HuH-7 (cell line): ENCODE measurements at regions not wholly inside any gene's neighbourhood (a gene's known extent, or its start where the extent isn't known, plus 50 kb on each side); places are given as distances from the start of the nearest gene placed in this dataset.
"Not testable (repeated sequence)": the region's sequence is repeated elsewhere in the genome, so short reads cannot be mapped to it uniquely, and the experiment has no call there.

Experiments used
- DNase-seq: peaks from one replicate; pipeline ENCODE4 v3.0.0; 2011; ENCODE audit warnings: low spot score

- peak; percentile 53 for DNase-seq
These were observed 320.2 kb upstream of the SFSWAP start for GRCh38 chr12:131390412-131391334.

- DNase-seq: no peak
These were observed 319.5 kb upstream of the SFSWAP start for GRCh38 chr12:131391399-131391798.

- DNase-seq: not testable (repeated sequence)
These were observed 316.1 kb upstream of the SFSWAP start for GRCh38 chr12:131394752-131395151.

GRCh38 chr12:131395209-131395684 is 315.6 kb upstream of the SFSWAP start:
- not testable (repeated sequence) for DNase-seq

- no peak for DNase-seq
These were observed 314.8 kb upstream of the SFSWAP start for GRCh38 chr12:131395971-131396573.

- DNase-seq: no peak
These were observed 313.3 kb upstream of the SFSWAP start for GRCh38 chr12:131397493-131398181.

GRCh38 chr12:131399000-131399399 is 311.9 kb upstream of the SFSWAP start:
- DNase-seq: no peak

- DNase-seq: not testable (repeated sequence)
These were observed 310.1 kb upstream of the SFSWAP start for GRCh38 chr12:131400668-131401294.

- DNase-seq: not testable (repeated sequence)
These were observed 308.8 kb upstream of the SFSWAP start for GRCh38 chr12:131401907-131402633.

- DNase-seq: no peak
These were observed 308.0 kb upstream of the SFSWAP start for GRCh38 chr12:131402781-131403396.

- no peak for DNase-seq
These were observed 307.2 kb upstream of the SFSWAP start for GRCh38 chr12:131403676-131404075.

- no peak for DNase-seq
These were observed 306.2 kb upstream of the SFSWAP start for GRCh38 chr12:131404705-131405104.

- DNase-seq: no peak
These were observed 303.5 kb upstream of the SFSWAP start for GRCh38 chr12:131407221-131408035.

- no peak for DNase-seq
These were observed 302.9 kb upstream of the SFSWAP start for GRCh38 chr12:131408036-131408365.

GRCh38 chr12:131408484-131408883 is 302.4 kb upstream of the SFSWAP start:
- no peak for DNase-seq

- DNase-seq: no peak
These were observed 301.7 kb upstream of the SFSWAP start for GRCh38 chr12:131409211-131409610.

GRCh38 chr12:131411827-131412226 is 299.1 kb upstream of the SFSWAP start:
- DNase-seq: not testable (repeated sequence)

- DNase-seq: no peak
These were observed 297.9 kb upstream of the SFSWAP start for GRCh38 chr12:131413006-131413405.

- no peak for DNase-seq
These were observed 297.4 kb upstream of the SFSWAP start for GRCh38 chr12:131413471-131413870.
